IPS-20b (cell line): ENCODE measurements at regions not wholly inside any gene's neighbourhood (a gene's known extent, or its start where the extent isn't known, plus 50 kb on each side); places are given as distances from the start of the nearest gene placed in this dataset.

Experiments used
- H3K27ac ChIP-seq: one replicate; pipeline ENCODE4 v1.5.1; 2013; ENCODE audit warnings: low read length
- H3K27me3 ChIP-seq: 2 replicates; pipeline ENCODE4 v1.6.1; 2013; ENCODE audit warnings: mild to moderate bottlenecking, low read length, inconsistent platforms; ENCODE audit not compliant: insufficient read depth
- H3K36me3 ChIP-seq: 2 replicates; pipeline ENCODE4 v1.6.1; 2013; ENCODE audit warnings: low read depth, mild to moderate bottlenecking, inconsistent platforms, low read length, moderate library complexity; ENCODE audit not compliant: insufficient read depth
- H3K4me1 ChIP-seq: 2 replicates; pipeline ENCODE4 v1.6.1; 2013; ENCODE audit warnings: mild to moderate bottlenecking, control low read depth, inconsistent platforms, low read length, moderate library complexity; ENCODE audit not compliant: insufficient read depth
- H3K4me3 ChIP-seq: 2 replicates; pipeline ENCODE4 v1.5.1; 2013; ENCODE audit warnings: mild to moderate bottlenecking, low read length, inconsistent platforms
- H3K9ac ChIP-seq: 2 replicates; pipeline ENCODE4 v1.6.1; 2013; ENCODE audit warnings: low read depth, mild to moderate bottlenecking, inconsistent platforms, low read length, moderate library complexity
- H3K9me3 ChIP-seq: 2 replicates; pipeline ENCODE4 v1.6.1; 2013; ENCODE audit warnings: mild to moderate bottlenecking, low read depth, low read length, inconsistent platforms; ENCODE audit not compliant: insufficient read depth

- Histone ChIP-seq H3K27me3 (no peaks in the 10 kb centered on the region), H3K4me3 (no peak overlapping the region), H3K9ac (no peak overlapping the region), H3K27ac (no peak overlapping the region), H3K36me3 (no peaks in the 10 kb centered on the region), H3K4me1 (peaks cover 4% of the 10 kb centered on the region; the same call in 1 of the 2 replicates), H3K9me3 (no peaks in the 10 kb centered on the region)
Measured at GRCh38 chr9:108473209-108474112, 382.3 kb downstream of the ACTL7B start.

GRCh38 chr9:108469654-108470053 is 386.1 kb downstream of the ACTL7B start:
- no peak overlapping the region for H3K9ac ChIP-seq
- no peaks in the 10 kb centered on the region for H3K27me3 ChIP-seq
- H3K27ac ChIP-seq = no peak overlapping the region
- no peaks in the 10 kb centered on the region for H3K9me3 ChIP-seq
- H3K4me3 ChIP-seq = no peak overlapping the region
- H3K36me3 ChIP-seq = no peaks in the 10 kb centered on the region
- peaks cover 4% of the 10 kb centered on the region; the same call in 1 of the 2 replicates for H3K4me1 ChIP-seq

GRCh38 chr9:108468364-108468763 is 387.4 kb downstream of the ACTL7B start:
- Histone ChIP-seq H3K4me1 (no peaks in the 10 kb centered on the region), H3K27ac (no peak overlapping the region)

GRCh38 chr9:108467653-108468324 is 388.0 kb downstream of the ACTL7B start:
- H3K4me3 ChIP-seq = no peak overlapping the region
- no peak overlapping the region for H3K9ac ChIP-seq
- no peaks in the 10 kb centered on the region for H3K9me3 ChIP-seq
- no peaks in the 10 kb centered on the region for H3K36me3 ChIP-seq
- H3K27ac ChIP-seq = no peak overlapping the region
- no peaks in the 10 kb centered on the region for H3K4me1 ChIP-seq
- H3K27me3 ChIP-seq = no peaks in the 10 kb centered on the region

More at GRCh38 chr9:108468364-108468763, 387.4 kb downstream of the ACTL7B start:
- Histone ChIP-seq H3K27me3 (no peaks in the 10 kb centered on the region), H3K9ac (no peak overlapping the region), H3K36me3 (no peaks in the 10 kb centered on the region), H3K4me3 (no peak overlapping the region), H3K9me3 (no peaks in the 10 kb centered on the region)

GRCh38 chr9:108467161-108467560 is 388.6 kb downstream of the ACTL7B start:
- no peak overlapping the region for H3K4me3 ChIP-seq
- no peak overlapping the region for H3K27ac ChIP-seq

DNA sequence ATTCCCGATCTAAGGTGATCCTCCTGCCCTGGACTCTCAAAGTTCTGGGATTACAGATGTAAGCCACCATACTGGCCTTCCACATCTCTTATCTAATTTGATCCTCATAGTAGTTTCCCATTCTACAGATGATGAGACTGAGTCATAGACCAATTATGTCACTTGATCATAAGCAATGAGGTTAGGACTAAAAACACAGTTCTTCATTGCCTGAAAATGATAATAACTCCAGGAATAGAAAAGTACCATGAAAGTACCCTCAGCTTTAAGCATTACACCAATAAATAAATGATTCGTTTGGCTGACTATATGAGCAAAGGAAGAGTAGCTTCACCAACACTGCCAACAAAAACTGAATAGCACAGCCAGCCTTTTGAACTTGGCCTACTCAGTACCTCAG is 389.5 kb downstream of the ACTL7B start:
- no peak overlapping the region for H3K4me3 ChIP-seq
- no peaks in the 10 kb centered on the region for H3K9me3 ChIP-seq
- no peaks in the 10 kb centered on the region for H3K27me3 ChIP-seq

More at GRCh38 chr9:108467161-108467560, 388.6 kb downstream of the ACTL7B start:
- Histone ChIP-seq H3K9me3 (no peaks in the 10 kb centered on the region), H3K27me3 (no peaks in the 10 kb centered on the region), H3K36me3 (no peaks in the 10 kb centered on the region), H3K4me1 (no peaks in the 10 kb centered on the region), H3K9ac (no peak overlapping the region)

GRCh38 chr9:108463932-108464606 is 391.7 kb downstream of the ACTL7B start:
- no peaks in the 10 kb centered on the region for H3K36me3 ChIP-seq
- H3K9me3 ChIP-seq = no peaks in the 10 kb centered on the region
- H3K4me1 ChIP-seq = no peaks in the 10 kb centered on the region
- no peak overlapping the region for H3K4me3 ChIP-seq
- H3K27ac ChIP-seq = no peak overlapping the region
- H3K27me3 ChIP-seq = no peaks in the 10 kb centered on the region
- H3K9ac ChIP-seq = no peak overlapping the region

More for the DNA sequence above, 389.5 kb downstream of the ACTL7B start:
- Histone ChIP-seq H3K9ac (no peak overlapping the region), H3K36me3 (no peaks in the 10 kb centered on the region), H3K27ac (no peak overlapping the region), H3K4me1 (no peaks in the 10 kb centered on the region)

DNA sequence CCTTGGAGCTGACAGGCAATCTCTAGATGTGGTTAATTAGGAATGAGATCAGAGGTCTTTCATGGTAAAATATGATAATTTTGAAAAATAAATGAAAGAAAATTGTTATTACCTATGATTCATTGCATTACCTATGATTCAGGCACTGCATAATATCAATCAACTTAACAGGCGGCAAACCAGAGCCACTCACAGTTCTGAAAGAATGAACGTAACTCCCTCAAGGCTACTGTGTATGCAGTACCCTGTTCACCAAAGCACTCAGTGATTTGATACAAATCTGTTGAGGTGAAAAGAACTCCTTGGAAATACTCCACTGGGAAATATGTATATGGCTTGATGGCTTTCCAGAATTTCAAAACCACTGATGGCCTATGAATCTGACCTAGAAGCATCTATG is 398.9 kb downstream of the ACTL7B start:
- Histone ChIP-seq H3K27ac (no peak overlapping the region), H3K27me3 (no peaks in the 10 kb centered on the region), H3K4me3 (no peak overlapping the region), H3K9ac (no peak overlapping the region), H3K36me3 (no peaks in the 10 kb centered on the region), H3K9me3 (no peaks in the 10 kb centered on the region), H3K4me1 (no peaks in the 10 kb centered on the region)

- H3K9ac ChIP-seq = no peak overlapping the region
- H3K27me3 ChIP-seq = no peaks in the 10 kb centered on the region
- H3K4me3 ChIP-seq = no peak overlapping the region
- no peaks in the 10 kb centered on the region; the same call in 1 of the 2 replicates for H3K4me1 ChIP-seq
- no peaks in the 10 kb centered on the region for H3K9me3 ChIP-seq
- H3K27ac ChIP-seq = no peak overlapping the region
- no peaks in the 10 kb centered on the region for H3K36me3 ChIP-seq
Measured at GRCh38 chr9:108445431-108446071, 410.2 kb downstream of the ACTL7B start.

DNA sequence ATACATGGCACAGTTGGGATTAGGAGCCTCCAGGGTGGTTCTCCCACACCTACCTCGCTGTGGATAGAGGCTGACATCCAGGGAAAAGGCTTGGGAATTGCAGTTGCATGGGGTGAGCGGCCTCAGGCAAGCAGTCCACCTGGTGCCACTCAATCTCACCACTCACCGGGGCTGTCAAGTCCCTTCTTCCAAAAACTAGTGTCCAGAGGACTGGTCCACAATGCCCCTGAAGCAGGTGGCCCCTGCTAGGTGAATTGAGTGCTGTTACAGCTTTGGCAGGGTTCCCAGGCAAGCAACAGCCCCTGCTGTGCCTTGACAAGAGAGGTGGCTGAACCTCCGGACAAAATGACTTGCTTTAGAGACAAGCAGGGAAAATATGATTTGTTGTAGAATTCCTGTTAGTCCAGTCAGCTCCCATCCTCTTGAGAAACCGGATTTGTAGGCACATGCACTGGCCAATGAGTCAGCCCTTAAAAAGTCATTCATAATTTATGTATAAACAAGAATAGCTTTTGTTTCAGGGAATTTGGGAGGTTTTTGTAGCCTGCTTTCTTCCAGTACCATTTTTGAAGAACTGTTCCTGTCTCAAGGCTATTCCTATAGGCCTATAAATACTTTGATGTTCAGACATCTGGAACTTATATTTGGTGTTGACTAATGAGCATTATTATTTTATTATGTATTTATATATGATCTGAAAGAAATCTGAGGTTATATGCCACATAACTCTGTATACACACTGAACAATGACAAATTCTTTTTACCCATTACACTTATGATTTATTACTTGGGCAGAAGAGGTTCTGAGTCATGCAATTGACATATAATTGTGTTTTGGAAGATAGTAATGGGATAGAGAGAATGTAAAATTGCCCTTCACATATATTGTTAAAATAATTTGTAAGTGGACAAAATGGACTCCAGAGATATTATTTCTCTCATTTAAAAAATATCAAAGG is 411.1 kb downstream of the ACTL7B start:
- H3K4me3 ChIP-seq = no peak overlapping the region
- no peak overlapping the region for H3K9ac ChIP-seq
- no peaks in the 10 kb centered on the region for H3K27me3 ChIP-seq
- no peaks in the 10 kb centered on the region; the same call in 1 of the 2 replicates for H3K4me1 ChIP-seq
- H3K9me3 ChIP-seq = no peaks in the 10 kb centered on the region
- H3K36me3 ChIP-seq = no peaks in the 10 kb centered on the region
- H3K27ac ChIP-seq = no peak overlapping the region
